K562 (cell line): ENCODE measurements at regions not wholly inside any gene's neighbourhood (a gene's known extent, or its start where the extent isn't known, plus 50 kb on each side); places are given as distances from the start of the nearest gene placed in this dataset.

Experiments used
- ATAC-seq: fragments of 200-7000 bp; cut with Tn5 transposase; 3 replicates; pipeline ENCODE4 v1.9.1; 2020; ENCODE audit warnings: moderate library complexity
- BruUV-seq: library from RNA; stranded (reverse); fragments of 400-500 nt; replicated peaks from 2 replicates; lab custom pipeline; 2021; lab: Mats Ljungman, UMichigan
- CTCF ChIA-PET: fragments of 300-600 bp; formaldehyde crosslinking; extraction: SDS; loops from one replicate; lab custom pipeline; 2021; ENCODE audit warnings: low intra/inter-chr PET ratio; lab: Yijun Ruan, JAX
- POLR2A ChIA-PET: fragments of 300-600, 350-650 bp; sonication (Branson Sonifier 250); formaldehyde crosslinking; extraction: SDS; loops from one replicate; lab custom pipeline; 2021; ENCODE audit warnings: antibody characterized with exemption, inconsistent platforms; lab: Yijun Ruan, JAX
- DNase-seq, 4 experiments: peaks; one replicate each; pipeline versions ENCODE4 v3.0.0 to v3.0.0-alpha.2; 2011 to 2018; ENCODE audit warnings: low spot score in 3 of 4, mixed read lengths in 3 of 4; ENCODE audit errors: extremely low read depth in 1 of 4
- FAIRE-seq: peaks from 2 replicates; lab custom pipeline; 2011; peaks lifted over from hg19 to GRCh38; lab: Jason Lieb, UNC
- H2AFZ ChIP-seq: 2 replicates; pipeline ENCODE4 v1.6.0; 2011; ENCODE audit warnings: low read depth, low read length, control low read depth, inconsistent platforms
- H3K27ac ChIP-seq: fragments of 200-600 bp; 3 replicates; pipeline ENCODE4 v1.8.0; 2011; ENCODE audit warnings: low read depth, mild to moderate bottlenecking, control low read depth, inconsistent platforms, low read length, moderate library complexity, mixed read lengths; ENCODE audit errors: extremely low read depth
- H3K27me3 ChIP-seq, 2 experiments: fragments of 300-600 bp in 1 of 2; 2 replicates in 1 of 2; 3 replicates in 1 of 2; pipeline versions ENCODE4 v1.6.0 to v1.8.0; 2011; ENCODE audit warnings: inconsistent platforms in 2 of 2, low read length in 2 of 2, mild to moderate bottlenecking in 1 of 2, mixed read lengths in 1 of 2, moderate library complexity in 1 of 2; ENCODE audit not compliant: control insufficient read depth in 2 of 2, insufficient read depth in 2 of 2
- H3K36me3 ChIP-seq: fragments of 300-600 bp; 3 replicates; pipeline ENCODE4 v1.8.0; 2011; ENCODE audit warnings: mild to moderate bottlenecking, low read length, inconsistent platforms; ENCODE audit not compliant: control insufficient read depth, insufficient read depth
- H3K4me1 ChIP-seq, 2 experiments: fragments of 200-600 bp in 1 of 2; replicated peaks in 1 of 2; 2 replicates in 1 of 2; 3 replicates in 1 of 2; pipeline versions ENCODE4 v1.5.1 to v1.8.0; 2011; ENCODE audit warnings: inconsistent platforms in 2 of 2, low read length in 2 of 2, mild to moderate bottlenecking in 1 of 2, mixed read lengths in 1 of 2, moderate library complexity in 1 of 2; ENCODE audit not compliant: control insufficient read depth in 2 of 2, insufficient read depth in 2 of 2
- H3K4me2 ChIP-seq: 2 replicates; pipeline ENCODE4 v1.6.1; 2011; ENCODE audit warnings: low read length, control low read depth, inconsistent platforms, mixed read lengths; ENCODE audit not compliant: insufficient read depth
- H3K4me3 ChIP-seq: fragments of 200-600 bp; sonication (generic), shearing (Covaris generic); 2 replicates; pipeline ENCODE4 v1.5.1; 2016; ENCODE audit warnings: control low read depth, inconsistent platforms
- H3K79me2 ChIP-seq: fragments of 200-600 bp; 3 replicates; pipeline ENCODE4 v1.8.0; 2011; ENCODE audit warnings: low read length, inconsistent platforms; ENCODE audit not compliant: control insufficient read depth, insufficient read depth
- H3K9ac ChIP-seq, 2 experiments: 2 replicates each; pipeline versions ENCODE4 v1.6.0 to v1.6.1; 2011; ENCODE audit warnings: low read depth in 2 of 2, low read length in 2 of 2, control low read depth in 1 of 2, inconsistent platforms in 1 of 2, mild to moderate bottlenecking in 1 of 2, mixed read lengths in 1 of 2; ENCODE audit not compliant: insufficient read depth in 1 of 2
- H3K9me1 ChIP-seq: one replicate; pipeline ENCODE4 v1.6.0; 2011; ENCODE audit warnings: inconsistent platforms, mild to moderate bottlenecking, low read length, moderate library complexity; ENCODE audit not compliant: control insufficient read depth, insufficient read depth
- H3K9me3 ChIP-seq: replicated peaks from 2 replicates; pipeline ENCODE4 v1.5.1; 2011; ENCODE audit warnings: low read depth, low read length, inconsistent platforms; ENCODE audit not compliant: control insufficient read depth, insufficient read depth
- H4K20me1 ChIP-seq: replicated peaks from 2 replicates; pipeline ENCODE4 v1.6.1; 2011; ENCODE audit warnings: low read length, inconsistent platforms, mixed read lengths; ENCODE audit not compliant: control insufficient read depth, insufficient read depth
- CHD1 ChIP-seq: fragments of 200-600 bp; sonication (generic); IDR thresholded peaks from one replicate; pipeline ENCODE4 v1.6.1; 2012; ENCODE audit warnings: mild to moderate bottlenecking, moderate library complexity, low read length, inconsistent platforms
- GTF2A2 ChIP-seq: IDR thresholded peaks from 2 replicates; pipeline ENCODE4 v1.6.1; 2016; ENCODE audit warnings: mild to moderate bottlenecking, missing genetic modification characterization, missing compliant biosample characterization
- NCOA2 ChIP-seq, 2 experiments: fragments of 450-650 bp; IDR thresholded peaks; 2 replicates each; pipeline ENCODE4 v1.6.1; 2018; ENCODE audit warnings: mild to moderate bottlenecking in 2 of 2, moderate library complexity in 1 of 2; ENCODE audit not compliant: partially characterized antibody in 2 of 2
- RNF2 ChIP-seq: sonication (generic); IDR thresholded peaks from 2 replicates; pipeline ENCODE4 v1.6.1; 2016
- WGBS: fragments of 100-300 bp; shearing (Covaris generic); methylation state at CpG from one replicate; pipeline ENCODE4 v1.1.6; 2016; ENCODE audit warnings: low coverage, mixed read lengths; ENCODE audit not compliant: insufficient coverage; ENCODE audit errors: missing lambda C conversion rate; 5-methylcytosine and 5-hydroxymethylcytosine counted together
- in situ Hi-C: fragments of 300-500 bp; cut with MboI; formaldehyde crosslinking; loops from 4 replicates; pipeline ENCODE4 v1.15.0; 2018; ENCODE audit warnings: inconsistent platforms, mixed read lengths
- intact Hi-C: fragments of 100-400 bp; cut with micrococcal nuclease; formaldehyde crosslinking; loops from 2 replicates; pipeline ENCODE4 v1.14.2; 2022
- TF ChIP-seq, protein P1 (sequence below), 2 experiments: fragments of 450-650 bp in 1 of 2; sonication (generic) in 1 of 2; formaldehyde crosslinking in 1 of 2; IDR thresholded peaks; 2 replicates each; pipeline versions ENCODE4 v1.7.1 to v1.9.0; 2016 to 2022; ENCODE audit warnings: inconsistent platforms in 1 of 2, mild to moderate bottlenecking in 1 of 2, missing genetic modification reagents in 1 of 2
- TF ChIP-seq, protein P2 (sequence below): sonication (generic); formaldehyde crosslinking; IDR thresholded peaks from 2 replicates; pipeline ENCODE4 v1.8.0; 2022; ENCODE audit warnings: mild to moderate bottlenecking, low read depth, missing genetic modification reagents
- TF ChIP-seq, protein P3 (sequence below): fragments of 250-450 bp; sonication (Bioruptor Pico); IDR thresholded peaks from 2 replicates; pipeline ENCODE4 v1.5.0; 2021; ENCODE audit warnings: mild to moderate bottlenecking, borderline replicate concordance
- TF ChIP-seq, protein P4 (sequence below): fragments of 450-650 bp; formaldehyde crosslinking; IDR thresholded peaks from 2 replicates; pipeline ENCODE4 v1.4.0; 2022; ENCODE audit warnings: missing genetic modification characterization

DNA sequence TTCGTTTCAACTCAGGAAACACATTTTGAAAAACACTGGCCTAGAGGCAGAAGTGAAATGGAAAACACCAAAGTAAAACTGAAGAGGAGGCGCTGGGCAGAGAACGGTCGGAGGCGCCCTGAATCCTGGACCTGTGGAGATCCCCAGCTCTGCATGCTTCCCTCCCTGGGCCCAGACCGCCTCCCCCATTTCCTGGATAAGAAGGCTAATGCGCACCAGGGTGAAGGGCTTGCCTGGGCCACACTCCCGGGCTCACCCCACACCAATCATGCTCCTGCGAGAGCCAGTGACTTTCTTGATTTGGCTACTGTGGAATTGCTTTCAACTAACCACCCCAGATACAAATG, 167.1 kb downstream of the CRYBB2 start:
- Histone ChIP-seq H3K79me2 (peaks cover 26% of the 10 kb centered on the region), H2AFZ (no peak overlapping the region), H3K9me1 (no peaks in the 10 kb centered on the region), H3K36me3 (peaks cover under 1% of the 10 kb centered on the region; the same call in 2 of the 3 replicates), H3K9ac (no peak overlapping the region), H3K27me3 (no peaks in the 10 kb centered on the region), H3K9me3 (no peaks in the 10 kb centered on the region), H3K4me2 (no peak overlapping the region), H3K4me3 (no peak overlapping the region), H3K4me1 (peaks cover 0 to 21% of the 10 kb centered on the region in 2 experiments; a peak in 2 of 5 replicates), H3K27ac (no peak overlapping the region), H4K20me1 (peaks cover 33% of the 10 kb centered on the region)
- ATAC-seq, result no peak
- in situ Hi-C loops (no loop called here), intact Hi-C loops (no loop called here)
- ChIA-PET CTCF (no interaction called here), POLR2A (interaction anchor here (1.2 kb wide), 1 partner anchor 16 kb away, joined by 5 read pairs; no protein-coding TSS in a partner anchor)
- no TSS peak for BruUV-seq
- no peak for FAIRE-seq
- no peak for DNase-seq
- WGBS, result 56% methylated on average over 4 of the region's 9 CpGs
- TF ChIP-seq GTF2A2 (no peak), CHD1 (no peak), RNF2 (no peak), NCOA2 (IDR thresholded peaks at IDR 0.05; ENCODE audit: partially characterized antibody in 2 of 2) (no peak)
- TF ChIP-seq, protein P1, sequence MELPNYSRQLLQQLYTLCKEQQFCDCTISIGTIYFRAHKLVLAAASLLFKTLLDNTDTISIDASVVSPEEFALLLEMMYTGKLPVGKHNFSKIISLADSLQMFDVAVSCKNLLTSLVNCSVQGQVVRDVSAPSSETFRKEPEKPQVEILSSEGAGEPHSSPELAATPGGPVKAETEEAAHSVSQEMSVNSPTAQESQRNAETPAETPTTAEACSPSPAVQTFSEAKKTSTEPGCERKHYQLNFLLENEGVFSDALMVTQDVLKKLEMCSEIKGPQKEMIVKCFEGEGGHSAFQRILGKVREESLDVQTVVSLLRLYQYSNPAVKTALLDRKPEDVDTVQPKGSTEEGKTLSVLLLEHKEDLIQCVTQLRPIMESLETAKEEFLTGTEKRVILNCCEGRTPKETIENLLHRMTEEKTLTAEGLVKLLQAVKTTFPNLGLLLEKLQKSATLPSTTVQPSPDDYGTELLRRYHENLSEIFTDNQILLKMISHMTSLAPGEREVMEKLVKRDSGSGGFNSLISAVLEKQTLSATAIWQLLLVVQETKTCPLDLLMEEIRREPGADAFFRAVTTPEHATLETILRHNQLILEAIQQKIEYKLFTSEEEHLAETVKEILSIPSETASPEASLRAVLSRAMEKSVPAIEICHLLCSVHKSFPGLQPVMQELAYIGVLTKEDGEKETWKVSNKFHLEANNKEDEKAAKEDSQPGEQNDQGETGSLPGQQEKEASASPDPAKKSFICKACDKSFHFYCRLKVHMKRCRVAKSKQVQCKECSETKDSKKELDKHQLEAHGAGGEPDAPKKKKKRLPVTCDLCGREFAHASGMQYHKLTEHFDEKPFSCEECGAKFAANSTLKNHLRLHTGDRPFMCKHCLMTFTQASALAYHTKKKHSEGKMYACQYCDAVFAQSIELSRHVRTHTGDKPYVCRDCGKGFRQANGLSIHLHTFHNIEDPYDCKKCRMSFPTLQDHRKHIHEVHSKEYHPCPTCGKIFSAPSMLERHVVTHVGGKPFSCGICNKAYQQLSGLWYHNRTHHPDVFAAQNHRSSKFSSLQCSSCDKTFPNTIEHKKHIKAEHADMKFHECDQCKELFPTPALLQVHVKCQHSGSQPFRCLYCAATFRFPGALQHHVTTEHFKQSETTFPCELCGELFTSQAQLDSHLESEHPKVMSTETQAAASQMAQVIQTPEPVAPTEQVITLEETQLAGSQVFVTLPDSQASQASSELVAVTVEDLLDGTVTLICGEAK (IDR thresholded peaks at IDR 0.05), result no peak
- TF ChIP-seq, protein P1 (CRISPR knock-in tag; IDR thresholded peaks at IDR 0.05), result no peak
- TF ChIP-seq, protein P2, sequence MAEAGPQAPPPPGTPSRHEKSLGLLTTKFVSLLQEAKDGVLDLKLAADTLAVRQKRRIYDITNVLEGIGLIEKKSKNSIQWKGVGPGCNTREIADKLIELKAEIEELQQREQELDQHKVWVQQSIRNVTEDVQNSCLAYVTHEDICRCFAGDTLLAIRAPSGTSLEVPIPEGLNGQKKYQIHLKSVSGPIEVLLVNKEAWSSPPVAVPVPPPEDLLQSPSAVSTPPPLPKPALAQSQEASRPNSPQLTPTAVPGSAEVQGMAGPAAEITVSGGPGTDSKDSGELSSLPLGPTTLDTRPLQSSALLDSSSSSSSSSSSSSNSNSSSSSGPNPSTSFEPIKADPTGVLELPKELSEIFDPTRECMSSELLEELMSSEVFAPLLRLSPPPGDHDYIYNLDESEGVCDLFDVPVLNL (CRISPR knock-in tag), result no peak
- TF ChIP-seq, protein P3, sequence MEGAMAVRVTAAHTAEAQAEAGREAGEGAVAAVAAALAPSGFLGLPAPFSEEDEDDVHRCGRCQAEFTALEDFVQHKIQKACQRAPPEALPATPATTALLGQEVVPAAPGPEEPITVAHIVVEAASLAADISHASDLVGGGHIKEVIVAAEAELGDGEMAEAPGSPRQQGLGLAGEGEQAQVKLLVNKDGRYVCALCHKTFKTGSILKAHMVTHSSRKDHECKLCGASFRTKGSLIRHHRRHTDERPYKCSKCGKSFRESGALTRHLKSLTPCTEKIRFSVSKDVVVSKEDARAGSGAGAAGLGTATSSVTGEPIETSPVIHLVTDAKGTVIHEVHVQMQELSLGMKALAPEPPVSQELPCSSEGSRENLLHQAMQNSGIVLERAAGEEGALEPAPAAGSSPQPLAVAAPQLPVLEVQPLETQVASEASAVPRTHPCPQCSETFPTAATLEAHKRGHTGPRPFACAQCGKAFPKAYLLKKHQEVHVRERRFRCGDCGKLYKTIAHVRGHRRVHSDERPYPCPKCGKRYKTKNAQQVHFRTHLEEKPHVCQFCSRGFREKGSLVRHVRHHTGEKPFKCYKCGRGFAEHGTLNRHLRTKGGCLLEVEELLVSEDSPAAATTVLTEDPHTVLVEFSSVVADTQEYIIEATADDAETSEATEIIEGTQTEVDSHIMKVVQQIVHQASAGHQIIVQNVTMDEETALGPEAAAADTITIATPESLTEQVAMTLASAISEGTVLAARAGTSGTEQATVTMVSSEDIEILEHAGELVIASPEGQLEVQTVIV (CRISPR knock-in tag), result no peak
- TF ChIP-seq, protein P4, sequence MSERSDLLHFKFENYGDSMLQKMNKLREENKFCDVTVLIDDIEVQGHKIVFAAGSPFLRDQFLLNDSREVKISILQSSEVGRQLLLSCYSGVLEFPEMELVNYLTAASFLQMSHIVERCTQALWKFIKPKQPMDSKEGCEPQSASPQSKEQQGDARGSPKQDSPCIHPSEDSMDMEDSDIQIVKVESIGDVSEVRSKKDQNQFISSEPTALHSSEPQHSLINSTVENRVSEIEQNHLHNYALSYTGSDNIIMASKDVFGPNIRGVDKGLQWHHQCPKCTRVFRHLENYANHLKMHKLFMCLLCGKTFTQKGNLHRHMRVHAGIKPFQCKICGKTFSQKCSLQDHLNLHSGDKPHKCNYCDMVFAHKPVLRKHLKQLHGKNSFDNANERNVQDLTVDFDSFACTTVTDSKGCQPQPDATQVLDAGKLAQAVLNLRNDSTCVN, result no peak
